DMS79 treated with DMSO at 0.1 percent for 48 hours (cell line): ENCODE measurements at regions not wholly inside any gene's neighbourhood (a gene's known extent, or its start where the extent isn't known, plus 50 kb on each side); places are given as distances from the start of the nearest gene placed in this dataset.

ENCODE experiments used
- DNase-seq: peaks from one replicate; lab custom pipeline; 2025; lab: John Stamatoyannopoulos, UW

DNA sequence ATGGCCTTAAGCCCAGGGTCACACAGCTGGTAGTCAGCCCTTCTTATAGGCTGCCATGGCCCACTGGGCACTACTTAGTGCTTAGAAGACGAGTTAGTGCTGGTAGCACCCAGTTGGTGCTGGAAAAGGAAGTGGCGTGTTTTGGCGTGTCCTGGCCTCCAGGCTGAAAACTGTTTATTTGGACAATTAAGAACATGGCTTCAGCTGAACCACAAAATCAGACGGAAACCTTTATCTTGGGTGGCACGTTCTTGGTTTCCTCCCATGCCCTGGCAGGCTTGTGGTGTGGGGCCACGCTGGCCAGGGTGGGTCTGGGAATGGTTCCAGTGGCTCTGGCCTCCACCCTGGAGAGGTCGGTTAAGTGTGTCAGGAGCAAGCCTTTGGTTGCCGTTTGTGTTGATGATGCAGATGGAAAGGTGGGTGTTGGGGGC, 141.5 kb upstream of the HAAO start:
- no peak for DNase-seq

DNA sequence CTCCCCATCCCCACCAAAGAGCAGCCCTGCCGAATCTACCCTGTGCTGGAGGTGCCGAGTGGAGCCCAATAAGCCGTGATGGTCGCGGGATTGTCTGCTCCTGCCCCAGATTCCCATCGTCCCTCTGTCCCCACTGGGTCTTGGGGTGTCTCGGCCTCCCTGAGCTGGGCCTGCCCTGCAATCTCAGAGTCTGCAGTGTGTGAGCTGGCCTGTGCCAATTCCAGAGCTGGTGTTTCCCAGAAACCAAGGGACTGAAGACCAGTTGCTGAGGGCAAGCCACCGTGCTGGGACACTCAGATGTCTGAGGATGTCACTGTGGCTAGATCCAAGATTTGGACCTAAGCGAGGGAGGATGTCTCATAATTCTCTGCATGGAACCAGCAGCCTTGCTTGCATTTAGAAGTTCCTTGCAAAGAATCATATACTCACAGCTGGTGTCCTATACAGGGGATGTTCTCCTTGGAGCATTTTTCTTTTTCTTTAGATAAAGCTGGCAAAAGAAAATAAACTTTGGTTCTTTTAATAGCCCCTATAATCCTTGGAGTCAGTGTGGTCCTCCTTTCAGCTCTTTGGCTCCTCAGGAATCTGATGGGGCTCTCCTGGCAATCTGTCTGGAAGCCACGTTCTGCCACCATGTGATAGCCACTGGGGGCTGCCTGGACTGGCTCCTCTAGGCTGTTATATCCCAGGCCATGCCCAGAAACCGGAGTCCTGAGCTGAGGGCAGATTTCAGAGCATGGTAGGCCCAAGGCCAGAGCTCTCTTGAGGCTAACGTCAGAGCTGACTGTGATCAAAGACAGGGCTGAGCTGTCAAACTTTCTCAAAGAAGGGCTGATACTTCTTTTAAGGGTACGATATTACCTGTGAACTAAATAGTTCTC, 140.1 kb upstream of the HAAO start:
- DNase-seq = no peak

DNA sequence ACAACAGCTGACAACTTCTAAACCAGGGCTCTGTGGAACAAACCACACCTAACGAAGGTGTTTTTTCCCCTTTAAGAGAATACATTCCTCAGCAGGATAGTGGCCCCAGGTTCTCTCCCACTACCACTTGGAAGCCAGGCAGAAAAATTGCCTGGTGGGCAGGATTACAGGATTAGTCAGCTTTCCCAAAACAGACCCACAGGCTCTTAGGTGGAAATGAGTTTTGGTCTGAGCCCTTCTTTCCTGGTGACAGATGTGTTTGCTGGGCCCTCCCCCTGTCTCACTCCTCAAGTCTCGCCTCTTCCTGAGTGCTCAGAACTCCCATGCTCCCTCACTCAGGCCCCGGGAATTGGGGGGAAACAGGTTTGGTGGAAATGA, 139.4 kb upstream of the HAAO start:
- DNase-seq = no peak

DNA sequence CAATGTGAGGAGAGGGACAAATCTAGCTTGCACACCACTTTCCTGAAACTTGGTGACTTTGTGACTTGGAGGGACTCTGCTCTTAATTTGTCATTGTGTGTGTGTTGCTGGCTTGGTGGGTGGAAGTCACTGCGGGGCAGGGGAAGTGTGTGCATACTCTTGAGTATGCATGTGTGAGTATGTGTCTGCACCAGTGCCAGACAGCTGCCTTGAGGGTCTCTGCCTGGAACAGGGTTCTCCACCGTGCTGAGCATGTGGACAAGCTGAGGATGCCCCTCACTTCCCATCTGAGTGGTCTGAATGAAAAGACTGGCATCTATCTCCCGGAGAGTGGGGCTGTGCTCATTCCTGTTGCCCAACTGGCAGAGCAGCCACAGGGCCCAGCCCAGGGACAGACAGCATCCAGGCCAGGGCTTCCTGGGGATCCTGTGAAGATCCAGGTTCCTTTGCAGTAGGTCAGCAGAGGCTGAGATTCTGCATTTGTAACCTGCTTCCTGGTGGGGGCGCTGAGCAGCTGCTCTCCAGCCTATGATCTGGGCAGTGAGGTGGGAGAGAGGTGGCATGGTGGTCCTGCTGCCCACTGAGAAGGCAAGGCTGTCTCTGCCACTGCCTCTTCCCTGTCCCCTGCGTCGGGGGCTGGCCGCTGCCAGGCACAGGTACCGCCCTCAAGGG, 138.9 kb upstream of the HAAO start:
- DNase-seq = no peak

DNA sequence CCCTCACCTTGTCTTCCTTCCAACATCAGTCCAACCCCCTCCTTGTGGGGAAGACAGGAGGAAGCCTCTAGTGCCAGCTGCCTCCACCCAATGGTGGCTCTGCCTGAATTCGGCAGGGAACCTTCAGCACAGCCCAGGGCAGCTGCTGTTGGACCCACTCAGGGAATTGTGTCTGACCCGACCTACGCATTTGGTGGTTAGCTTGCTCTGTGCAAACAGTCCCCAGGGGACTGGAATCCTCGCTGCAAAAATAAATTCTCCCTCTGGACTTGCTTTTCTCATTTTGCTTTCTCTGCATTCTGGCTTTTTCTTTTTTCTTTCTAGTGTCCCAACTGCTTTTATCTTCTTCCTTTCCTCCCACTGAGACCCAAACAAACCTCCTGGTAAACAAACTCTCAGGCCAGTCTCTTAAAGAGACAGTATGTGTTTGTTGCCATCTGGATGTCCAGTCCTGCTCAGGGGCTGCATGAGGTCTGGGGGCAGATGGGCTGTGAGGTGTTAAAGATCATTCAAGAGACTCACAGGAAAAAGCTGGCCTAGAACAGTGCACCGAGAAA, 137.7 kb upstream of the HAAO start:
- peak; percentile 13 for DNase-seq

DNA sequence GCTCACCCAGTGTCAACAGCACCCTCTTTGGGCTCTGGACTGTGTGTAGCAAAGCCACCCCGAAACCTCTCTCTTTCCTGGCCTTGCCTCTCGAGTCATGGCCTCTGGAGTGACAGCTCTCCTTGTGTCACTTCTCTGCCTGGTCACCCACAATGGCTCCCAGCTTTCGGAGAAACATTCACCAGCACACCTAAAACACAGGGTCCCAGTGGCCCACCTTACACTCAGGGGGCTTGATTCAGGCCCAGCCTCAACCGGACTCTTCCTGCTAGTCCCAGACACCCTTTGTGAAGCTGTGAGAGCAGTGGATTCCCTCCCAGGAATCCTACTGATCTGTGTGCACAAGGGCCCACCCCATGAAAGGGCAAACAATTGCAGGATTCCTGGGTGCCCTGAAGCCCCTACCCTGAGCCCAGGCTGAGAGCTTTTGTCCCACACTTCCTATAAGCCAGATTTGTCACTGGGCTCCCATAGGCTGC, 137.2 kb upstream of the HAAO start:
- no peak for DNase-seq

DNA sequence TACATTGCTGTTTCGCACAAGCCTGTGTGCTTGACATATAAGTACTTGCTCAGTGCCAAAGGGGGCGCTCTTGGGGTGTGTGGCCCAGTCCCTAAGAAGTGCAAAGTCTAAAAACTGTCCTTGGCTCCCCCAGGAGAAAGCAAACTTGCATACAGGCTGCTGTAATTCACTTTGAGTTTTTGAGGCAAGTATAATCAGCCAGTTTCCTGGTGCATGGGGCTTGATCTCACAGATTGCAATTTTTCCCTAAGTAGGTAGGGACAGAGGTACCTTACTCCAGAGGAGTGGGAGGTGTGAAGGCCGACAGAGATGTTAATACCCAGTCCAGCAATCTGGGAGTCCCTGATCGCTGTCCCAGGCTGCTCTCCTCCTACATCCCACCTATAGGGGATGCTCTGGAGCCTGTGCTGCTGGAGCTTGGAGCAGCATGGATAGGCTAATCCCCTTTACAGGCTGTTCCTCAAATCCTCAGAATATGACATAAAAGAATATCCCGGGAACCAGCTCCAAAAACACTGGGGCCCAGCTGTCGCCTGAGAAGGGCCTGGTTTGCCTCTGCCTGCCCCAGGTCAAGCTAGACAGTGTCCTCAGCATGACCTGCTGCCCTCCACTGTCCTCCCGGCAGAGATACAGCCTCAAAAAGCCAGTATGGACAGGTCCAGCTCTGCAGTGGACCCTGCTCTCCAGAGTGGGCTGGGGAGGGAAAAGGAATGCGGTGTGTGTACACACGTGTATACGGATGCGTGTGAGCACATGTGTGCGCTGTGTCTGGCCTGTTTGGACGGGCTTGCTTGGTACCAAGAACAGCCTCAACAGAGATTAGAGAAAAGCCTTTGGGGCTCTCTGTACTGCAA, 136.5 kb upstream of the HAAO start:
- DNase-seq = no peak

DNA sequence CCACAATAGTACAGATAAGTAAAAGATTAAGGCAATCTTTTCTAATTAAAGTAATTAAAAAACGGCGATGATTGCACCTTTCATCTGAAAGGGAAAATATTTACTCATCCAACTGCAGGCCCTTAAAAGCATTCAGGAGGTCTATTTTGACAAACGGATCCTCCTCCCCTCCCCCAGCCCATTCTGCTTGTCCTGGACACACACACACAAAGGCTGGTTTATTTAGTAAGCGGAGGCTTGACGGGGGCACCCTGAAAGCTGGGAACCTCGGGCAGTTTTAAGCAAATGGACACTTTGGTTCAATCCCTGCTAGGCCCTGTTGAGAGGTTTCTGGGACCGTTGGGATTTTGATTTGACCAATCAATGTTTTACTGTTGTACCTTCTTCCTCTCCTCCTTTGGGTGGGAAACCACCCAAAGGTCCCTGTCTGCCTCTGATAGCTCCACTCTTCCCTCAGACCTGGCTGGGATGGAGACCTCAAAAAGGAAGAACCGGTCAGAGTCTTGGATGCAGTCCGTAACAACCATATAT, 135.8 kb upstream of the HAAO start:
- DNase-seq = no peak

DNA sequence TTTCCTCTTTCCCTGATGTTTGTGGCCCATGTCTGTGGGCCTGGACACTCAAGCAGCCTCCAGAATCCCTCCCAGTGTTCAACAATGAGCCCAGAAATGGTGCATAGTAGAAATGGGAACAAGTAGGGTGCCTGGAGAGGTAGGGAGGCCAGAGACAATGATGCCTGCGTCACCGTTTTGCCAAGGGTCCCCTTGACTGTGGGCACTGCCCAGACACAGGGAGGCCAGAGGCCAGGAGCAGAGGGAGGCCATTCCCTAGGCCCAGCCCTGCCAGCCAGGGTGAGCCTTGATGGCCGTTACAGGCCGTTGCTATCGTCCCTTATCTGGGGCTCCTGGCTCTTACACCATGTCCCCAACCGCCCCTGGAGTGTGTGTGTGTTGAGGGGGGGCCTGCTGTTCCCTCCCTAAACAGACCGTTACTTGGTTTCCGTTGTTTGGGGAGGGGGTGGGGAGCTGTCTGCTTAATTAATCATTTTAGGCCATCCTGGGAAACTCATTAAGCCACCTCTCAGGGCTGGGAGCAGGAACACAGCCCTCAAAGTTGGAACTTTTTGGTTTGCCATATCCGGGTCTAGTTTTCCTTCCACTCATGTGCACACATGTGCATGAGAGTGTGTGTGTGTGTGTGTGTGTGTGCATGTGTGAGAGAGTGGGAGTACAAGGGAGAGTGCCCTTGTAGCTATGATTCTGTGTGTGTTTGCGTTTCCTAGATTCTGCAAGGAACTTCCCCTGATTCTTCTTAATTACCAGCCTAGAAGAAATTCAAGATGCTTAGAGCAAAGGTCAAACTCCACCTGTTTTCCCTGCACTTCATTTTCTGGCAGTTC, 135.2 kb upstream of the HAAO start:
- DNase-seq = no peak

DNA sequence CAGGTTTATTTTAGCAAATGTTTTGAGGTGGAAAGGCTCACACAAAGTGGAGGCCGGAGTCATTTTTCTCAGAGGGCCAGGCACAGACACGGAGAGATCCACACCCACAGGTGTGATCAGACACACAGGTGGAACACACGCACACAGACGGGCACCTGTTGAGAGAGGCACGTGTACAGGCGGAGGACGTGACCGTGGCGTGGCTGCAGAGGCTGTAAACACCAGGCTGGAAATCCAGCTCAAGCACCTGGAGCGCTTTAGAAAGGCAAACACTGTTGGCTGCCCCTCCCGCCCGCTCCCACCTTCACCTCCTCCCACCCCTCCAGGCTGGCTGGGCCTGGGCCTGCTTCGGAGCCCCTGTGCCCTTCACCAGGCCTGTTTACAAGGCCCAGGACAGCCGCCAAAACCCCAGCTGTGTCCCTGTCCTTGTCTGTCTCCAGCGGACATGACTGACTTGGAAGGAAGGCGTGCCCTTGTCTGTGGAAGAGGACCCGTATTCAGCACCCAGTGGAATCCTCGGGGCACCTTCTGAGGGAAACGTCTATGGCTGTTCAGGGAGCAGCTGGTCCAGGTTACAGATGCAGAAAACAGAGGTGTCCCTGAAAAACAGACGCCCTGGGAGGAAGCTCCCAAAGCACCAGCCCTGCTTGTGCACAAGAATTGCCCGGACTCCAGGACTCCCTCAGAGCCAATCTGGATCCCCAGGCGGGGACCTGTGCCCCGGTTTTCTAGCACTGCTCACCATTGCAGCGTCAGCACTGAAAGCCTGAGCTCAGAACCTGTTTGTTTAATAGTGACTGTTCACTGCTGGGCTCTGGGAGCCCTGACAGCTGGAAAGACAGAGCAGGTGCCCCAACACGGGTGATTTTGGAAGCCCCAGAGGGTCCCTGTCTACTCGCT, 134.3 kb upstream of the HAAO start:
- DNase-seq = peak; percentile 59

DNA sequence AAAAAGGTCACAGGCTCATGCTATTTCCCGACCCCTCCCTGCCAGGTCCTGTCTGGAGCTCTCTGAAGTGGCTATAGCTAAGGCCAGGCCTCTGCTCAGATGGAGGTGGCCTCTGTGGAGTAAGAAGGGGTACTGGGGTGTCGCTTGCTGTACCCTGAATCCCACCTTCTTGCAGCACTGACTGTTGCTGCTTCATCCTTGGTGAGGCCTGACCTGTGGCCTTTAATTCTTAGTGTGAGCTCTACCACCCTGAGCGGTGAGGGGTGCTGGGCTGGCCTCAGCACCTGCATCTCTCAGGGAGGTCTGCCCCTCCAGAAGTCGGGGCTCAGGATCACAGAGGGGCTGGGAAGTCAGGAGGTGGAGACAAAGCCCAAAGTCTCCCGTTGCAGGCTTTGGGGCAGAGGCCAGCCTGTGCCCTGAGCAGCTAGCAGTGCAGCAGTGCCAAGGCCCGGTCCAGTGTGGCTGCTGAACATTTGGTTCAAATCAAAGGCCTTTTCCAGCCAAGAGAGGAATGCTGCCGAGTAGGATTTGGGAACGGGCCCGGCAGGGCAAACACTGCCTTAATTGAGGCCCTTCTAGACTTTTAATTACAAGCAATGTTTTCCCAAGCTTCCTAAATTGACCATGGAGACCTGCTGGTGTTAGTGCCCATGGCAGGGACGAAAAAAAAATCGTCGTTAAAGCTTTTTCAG, 133.5 kb upstream of the HAAO start:
- DNase-seq = peak; percentile 59

DNA sequence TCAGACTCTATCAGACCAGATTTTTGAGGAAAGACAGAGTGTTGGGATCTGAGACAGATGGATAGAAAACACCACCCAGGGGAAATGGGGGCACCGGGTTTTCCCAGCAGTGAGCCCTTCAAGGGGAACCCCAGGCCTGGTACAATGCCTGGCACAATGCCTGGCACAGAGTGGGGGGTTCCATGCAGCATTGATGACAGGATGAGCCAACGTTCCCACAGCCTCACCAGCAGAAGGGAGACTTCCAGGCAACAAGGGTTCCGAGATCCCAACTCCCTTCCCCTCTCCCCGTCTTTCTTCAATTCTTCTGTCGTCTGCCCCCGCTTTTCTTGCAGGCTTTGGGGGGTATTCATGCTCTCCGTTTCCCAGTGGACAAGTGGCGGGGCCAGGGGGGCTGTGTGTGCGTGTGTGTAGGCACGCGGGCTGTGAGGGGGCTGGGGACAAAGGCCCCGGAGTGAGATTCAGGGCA, 132.1 kb upstream of the HAAO start:
- DNase-seq = no peak

DNA sequence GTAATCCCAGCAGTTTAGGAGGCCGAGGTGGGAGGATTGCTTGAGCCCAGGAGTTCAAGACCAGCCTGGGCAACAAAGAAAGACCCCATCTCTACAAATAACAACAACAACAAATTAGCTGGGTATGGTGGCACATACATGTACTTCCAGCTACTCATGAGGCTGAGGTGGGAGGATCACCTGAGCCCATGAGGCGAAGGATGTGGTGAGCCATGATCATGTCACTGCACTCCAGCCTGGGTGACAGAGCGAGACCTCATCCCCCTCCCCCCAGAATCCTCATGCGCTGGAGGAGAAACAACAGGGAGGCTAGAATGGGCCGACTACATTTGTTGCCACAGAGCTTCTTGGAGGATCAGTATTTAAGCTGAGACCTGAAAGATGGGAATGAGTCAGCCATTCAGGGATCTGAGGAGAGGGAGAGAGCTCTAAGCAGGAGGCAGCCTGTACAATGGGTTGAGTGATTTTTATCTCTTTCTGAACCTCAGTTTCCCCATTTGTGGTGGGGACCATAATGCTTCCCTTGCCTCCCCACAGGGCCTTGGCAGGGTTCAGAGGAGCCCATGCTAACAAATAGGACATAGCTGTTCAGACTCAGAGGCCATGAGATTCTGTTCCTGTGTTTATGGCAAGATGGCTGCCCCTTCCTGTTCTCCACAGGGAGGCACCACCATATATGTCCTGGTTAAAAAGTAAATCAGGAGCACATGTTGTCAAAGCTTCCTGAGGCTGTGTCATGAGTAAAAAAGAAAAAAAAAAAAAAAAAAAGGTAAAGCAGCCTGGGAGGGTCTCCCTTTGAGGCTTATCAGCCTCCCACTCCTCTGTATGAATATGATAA, 131.4 kb upstream of the HAAO start:
- no peak for DNase-seq

DNA sequence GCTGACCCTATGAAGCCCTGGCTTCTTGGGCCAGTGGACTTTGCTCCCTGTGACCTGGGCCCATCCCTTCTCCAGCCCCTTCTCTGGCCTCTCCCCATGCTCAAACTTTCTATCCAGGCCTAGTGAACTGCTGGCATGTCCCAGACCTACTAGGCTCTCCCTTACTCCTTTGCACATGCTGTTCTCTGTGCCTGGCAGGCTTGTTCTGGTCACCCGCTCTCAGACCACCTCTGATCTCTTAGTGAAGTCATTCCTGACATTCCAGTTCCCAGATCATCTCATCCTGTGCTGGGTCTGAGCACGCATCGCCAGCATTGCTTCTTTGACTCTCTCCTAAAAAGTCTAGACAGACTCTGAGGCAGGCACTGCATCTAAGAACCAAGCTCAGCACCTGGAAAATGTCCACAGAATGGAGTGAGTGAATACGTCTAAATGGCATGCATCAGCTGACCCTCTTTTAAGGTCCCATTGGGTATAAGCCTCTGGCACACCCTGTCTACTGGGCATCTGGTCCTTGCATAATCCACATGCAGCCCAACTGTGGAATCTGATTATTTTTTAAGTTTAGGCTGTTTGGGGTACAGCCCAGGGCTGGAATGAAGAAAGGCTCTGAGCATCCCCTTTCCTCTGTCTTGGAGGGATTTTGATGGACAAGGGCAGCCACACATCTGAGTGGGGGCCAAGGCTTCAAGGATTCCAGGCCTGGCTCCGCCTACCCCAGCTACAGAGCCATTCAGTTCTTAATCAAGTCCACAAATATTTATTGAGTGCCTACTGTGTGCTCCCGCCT, 130.6 kb upstream of the HAAO start:
- DNase-seq = no peak

DNA sequence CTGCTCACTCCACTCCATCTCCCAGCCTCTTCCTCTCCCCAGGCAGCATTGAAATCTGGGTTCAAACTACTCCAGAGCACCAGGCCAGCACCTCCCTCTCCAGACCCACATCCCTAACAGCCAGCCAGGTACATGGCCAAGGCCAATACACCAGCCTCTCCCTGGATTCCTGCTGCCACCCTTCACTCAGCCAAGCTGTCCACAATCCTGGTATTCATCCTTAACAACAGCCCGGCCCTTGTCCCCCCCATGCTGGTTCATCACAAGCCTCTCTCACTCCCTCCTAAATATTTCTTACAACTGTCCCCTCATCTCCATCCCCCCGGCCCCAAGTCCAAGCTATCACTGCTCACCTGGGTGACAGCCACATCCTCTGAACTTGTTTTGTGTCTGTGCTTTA, 129.9 kb upstream of the HAAO start:
- no peak for DNase-seq

DNA sequence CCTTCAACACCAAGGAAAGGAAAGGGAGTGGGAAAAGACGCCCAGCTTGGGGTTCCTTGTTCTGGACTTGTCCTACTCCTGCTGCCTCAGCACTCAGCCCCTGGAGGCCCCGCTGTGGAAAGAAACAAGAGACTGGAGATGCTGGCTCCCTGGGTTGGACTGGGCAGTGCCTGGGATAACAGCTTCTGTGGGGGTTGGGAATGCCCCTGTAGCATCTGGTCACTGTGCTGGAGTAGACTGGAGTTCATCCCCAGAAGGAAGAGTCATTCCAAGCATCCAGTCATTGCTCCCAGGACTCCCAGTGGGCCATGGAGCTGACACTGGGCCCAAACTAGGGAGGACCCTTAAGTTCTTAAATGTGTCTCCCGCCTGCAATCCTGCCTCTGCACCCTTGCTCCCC, 129.3 kb upstream of the HAAO start:
- DNase-seq = no peak

DNA sequence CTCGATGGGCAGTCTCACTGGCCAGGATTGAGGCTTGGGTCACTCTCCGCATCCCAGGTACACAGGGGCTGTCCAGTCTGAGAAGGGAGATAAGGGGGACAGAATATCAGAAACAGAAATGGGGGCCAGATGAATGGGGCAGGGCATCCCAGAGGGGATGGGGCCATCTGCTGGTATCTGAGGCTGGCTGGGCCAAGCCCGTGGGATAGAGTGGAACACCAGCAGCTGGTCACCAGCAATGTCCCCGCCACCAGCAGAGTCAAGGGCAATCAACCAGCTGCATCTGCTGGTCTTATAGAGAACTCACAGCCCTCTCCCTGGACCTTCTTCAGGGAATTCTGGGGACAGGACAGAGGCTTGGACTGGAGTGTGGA, 128.8 kb upstream of the HAAO start:
- no peak for DNase-seq
